ENCODE measurements at regions not wholly inside any gene's neighbourhood (a gene's known extent, or its start where the extent isn't known, plus 50 kb on each side); places are given as distances from the start of the nearest gene placed in this dataset.

- ATAC-seq (ENCODE audit: poor library complexity) (no peak), DNase-seq (no peak)
- intact Hi-C loops (cut with DNase I): no loop called here
Observed at GRCh38 chr5:125327676-125328075, 581.2 kb upstream of the ZNF608 start.

- no peak for DNase-seq
- no peak for ATAC-seq (ENCODE audit: poor library complexity)
- intact Hi-C loops (cut with DNase I): no loop called here
Observed at GRCh38 chr5:125331987-125332598, 585.7 kb upstream of the ZNF608 start.

GRCh38 chr5:125333416-125333815 lies 587.0 kb upstream of the ZNF608 start:
- ATAC-seq (ENCODE audit: poor library complexity): no peak
- DNase-seq: no peak
- intact Hi-C loops (cut with DNase I): no loop called here

- intact Hi-C loops (cut with DNase I): no loop called here
- ATAC-seq (ENCODE audit: poor library complexity) (no peak), DNase-seq (no peak)
Observed at GRCh38 chr5:125336401-125336800, 590.0 kb upstream of the ZNF608 start.

- DNase-seq: no peak
- peak; percentile 39 for ATAC-seq (ENCODE audit: poor library complexity)
- intact Hi-C loops (cut with DNase I): no loop called here
Observed at GRCh38 chr5:125337294-125337693, 590.9 kb upstream of the ZNF608 start.

GRCh38 chr5:125338440-125339174 lies 592.2 kb upstream of the ZNF608 start:
- DNase-seq (no peak), ATAC-seq (ENCODE audit: poor library complexity) (no peak)
- intact Hi-C loops (cut with DNase I): no loop called here

GRCh38 chr5:125341436-125341835 lies 595.0 kb upstream of the ZNF608 start:
- intact Hi-C loops (cut with DNase I): no loop called here

GRCh38 chr5:125343015-125343414 lies 596.6 kb upstream of the ZNF608 start:
- no peak for DNase-seq
- intact Hi-C loops (cut with DNase I): no loop called here
- ATAC-seq (ENCODE audit: poor library complexity): no peak

More at GRCh38 chr5:125341436-125341835, 595.0 kb upstream of the ZNF608 start:
- no peak for ATAC-seq (ENCODE audit: poor library complexity)
- DNase-seq: no peak

GRCh38 chr5:125346316-125346715 lies 599.9 kb upstream of the ZNF608 start:
- ATAC-seq (ENCODE audit: poor library complexity): no peak
- intact Hi-C loops (cut with DNase I): no loop called here

GRCh38 chr5:125348221-125348692 lies 601.8 kb upstream of the ZNF608 start:
- intact Hi-C loops (cut with DNase I): no loop called here
- DNase-seq (peak; percentile 63), ATAC-seq (ENCODE audit: poor library complexity) (peak; percentile 83)

More at GRCh38 chr5:125346316-125346715, 599.9 kb upstream of the ZNF608 start:
- DNase-seq: no peak

GRCh38 chr5:125348936-125349831 lies 602.7 kb upstream of the ZNF608 start:
- ATAC-seq (ENCODE audit: poor library complexity) (peak; percentile 75), DNase-seq (no peak)
- intact Hi-C loops (cut with DNase I): no loop called here

GRCh38 chr5:125357660-125358059 lies 611.2 kb upstream of the ZNF608 start:
- ATAC-seq (ENCODE audit: poor library complexity) (no peak), DNase-seq (no peak)
- intact Hi-C loops (cut with DNase I): no loop called here

- intact Hi-C loops (cut with DNase I): no loop called here
- DNase-seq (no peak), ATAC-seq (ENCODE audit: poor library complexity) (no peak)
Observed at GRCh38 chr5:125365747-125366146, 619.3 kb upstream of the ZNF608 start.

- intact Hi-C loops (cut with DNase I): no loop called here
- DNase-seq: no peak
Observed at GRCh38 chr5:125367702-125368101, 621.3 kb upstream of the ZNF608 start.

GRCh38 chr5:125370461-125371205 lies 624.2 kb upstream of the ZNF608 start:
- no peak for ATAC-seq (ENCODE audit: poor library complexity)
- no peak for DNase-seq
- intact Hi-C loops (cut with DNase I): no loop called here

More at GRCh38 chr5:125367702-125368101, 621.3 kb upstream of the ZNF608 start:
- ATAC-seq (ENCODE audit: poor library complexity): no peak

- ATAC-seq (ENCODE audit: poor library complexity) (no peak), DNase-seq (no peak)
- intact Hi-C loops (cut with DNase I): no loop called here
Observed at GRCh38 chr5:125372694-125373631, 626.5 kb upstream of the ZNF608 start.

GRCh38 chr5:125375143-125375542 lies 628.7 kb upstream of the ZNF608 start:
- DNase-seq (no peak), ATAC-seq (ENCODE audit: poor library complexity) (no peak)
- intact Hi-C loops (cut with DNase I): no loop called here
